ENCODE measurements at regions not wholly inside any gene's neighbourhood (a gene's known extent, or its start where the extent isn't known, plus 50 kb on each side); places are given as distances from the start of the nearest gene placed in this dataset.

- H3K27ac Mint-ChIP-seq: no peak overlapping the region
- TF ChIP-seq REST (IDR thresholded peaks at IDR 0.05; ENCODE audit: unreplicated experiment) (no peak), STAT1 (IDR thresholded peaks at IDR 0.05; ENCODE audit: unreplicated experiment) (no peak), POLR2AphosphoS5 (IDR thresholded peaks at IDR 0.05; ENCODE audit: low read depth) (no peak), ZNF331 (CRISPR knock-in tag; IDR thresholded peaks at IDR 0.05; ENCODE audit: low read depth) (no peak), EZH2 (IDR thresholded peaks at IDR 0.05; ENCODE audit: low read depth, unreplicated experiment) (no peak), ETS1 (IDR thresholded peaks at IDR 0.05) (no peak), JUNB (IDR thresholded peaks at IDR 0.05; ENCODE audit: unreplicated experiment) (no peak), CTCF (conservative IDR thresholded peaks at IDR 0.05; ENCODE audit: low read depth in 2 of 2) (no peak), ZNF114 (CRISPR knock-in tag; IDR thresholded peaks at IDR 0.05) (no peak), NANOG (IDR thresholded peaks at IDR 0.05; ENCODE audit: borderline replicate concordance) (no peak), CREB1 (CRISPR knock-in tag; IDR thresholded peaks at IDR 0.05; ENCODE audit: low read depth) (no peak), ZNF462 (CRISPR knock-in tag; IDR thresholded peaks at IDR 0.05) (no peak), EZH2phosphoT487 (IDR thresholded peaks at IDR 0.05; ENCODE audit: unreplicated experiment) (no peak)
- H3K4me3 ChIP-seq: no peak overlapping the region
Observed at GRCh38 chr3:144822671-144823070, 851.0 kb downstream of the DIPK2A start.

More at GRCh38 chr3:144822671-144823070, 851.0 kb downstream of the DIPK2A start:
- H3K27me3 ChIP-seq (ENCODE audit: insufficient read depth): no peaks in the 10 kb centered on the region
- Mint-ChIP-seq H3K36me3 (ENCODE audit: low read depth) (no peaks in the 10 kb centered on the region), H3K9me3 (0 out of 3 replicates have a peak, but pooled peaks cover 4% of the 10 kb centered on the region), H3K4me3 (no peak overlapping the region), H3K4me1 (peaks cover 7% of the 10 kb centered on the region), H3K27me3 (ENCODE audit: insufficient read depth, low read depth, poor library complexity) (no peaks in the 10 kb centered on the region)
- DNase-seq (ENCODE audit: low spot score) (no peak), ATAC-seq (no peak)
- H3F3A ChIP-seq (replicated peaks; ENCODE audit: low read depth): no peaks in the 10 kb centered on the region
- H2AFZ ChIP-seq: no peak overlapping the region
- peaks cover 10% of the 10 kb centered on the region; the same call in 1 of the 2 replicates for H3K9me2 ChIP-seq (ENCODE audit: insufficient read depth)
- H3K79me2 ChIP-seq (replicated peaks; ENCODE audit: insufficient read depth): no peaks in the 10 kb centered on the region
- no peaks in the 10 kb centered on the region for H3K36me3 ChIP-seq (ENCODE audit: insufficient read depth)
- no peak overlapping the region for H3K27ac ChIP-seq (ENCODE audit: low read depth)
- H3K4me1 ChIP-seq (ENCODE audit: insufficient read depth): peaks cover 4% of the 10 kb centered on the region; the same call in 1 of the 2 replicates
- no peak overlapping the region for H3K4me2 ChIP-seq
- no peaks in the 10 kb centered on the region for H4K20me1 ChIP-seq (replicated peaks; ENCODE audit: insufficient read depth)
